ENCODE measurements at regions not wholly inside any gene's neighbourhood (a gene's known extent, or its start where the extent isn't known, plus 50 kb on each side); places are given as distances from the start of the nearest gene placed in this dataset.
"Not testable (repeated sequence)": the region's sequence is repeated elsewhere in the genome, so short reads cannot be mapped to it uniquely, and the experiment has no call there.

- not testable (repeated sequence) for TF ChIP-seq EZH2phosphoT487 (IDR thresholded peaks at IDR 0.05; ENCODE audit: borderline replicate concordance); POLR2A (IDR thresholded peaks at IDR 0.05; ENCODE audit: borderline replicate concordance, extremely low read depth, insufficient read depth, insufficient read length)
These were observed 224.3 kb downstream of the FRK start for GRCh38 chr6:115836374-115836773.
